Neutrophil (primary cell): ENCODE measurements at regions not wholly inside any gene's neighbourhood (a gene's known extent, or its start where the extent isn't known, plus 50 kb on each side); places are given as distances from the start of the nearest gene placed in this dataset.

ENCODE experiments used
- H3K27ac ChIP-seq: fragments of 200-600 bp; sonication (generic); 2 replicates; pipeline ENCODE4 v1.5.1; 2016; ENCODE audit warnings: mild to moderate bottlenecking, moderate library complexity
- H3K27me3 ChIP-seq: fragments of 200-600 bp; sonication (generic); 2 replicates; pipeline ENCODE4 v1.6.0; 2016; ENCODE audit warnings: mild to moderate bottlenecking
- H3K36me3 ChIP-seq: fragments of 200-600 bp; sonication (generic); 2 replicates; pipeline ENCODE4 v1.5.1; 2017
- H3K4me1 ChIP-seq, 2 experiments: fragments of 200-600 bp in 1 of 2; sonication (generic) in 1 of 2; 1 replicate in 1 of 2; 2 replicates in 1 of 2; pipeline versions ENCODE4 v1.5.1 to v1.6.1; 2013 to 2016; ENCODE audit warnings: low read depth in 1 of 2, low read length in 1 of 2, mild to moderate bottlenecking in 1 of 2, moderate library complexity in 1 of 2; ENCODE audit not compliant: control insufficient read depth in 1 of 2, insufficient read depth in 1 of 2
- H3K4me3 ChIP-seq, 2 experiments: fragments of 200-600 bp in 1 of 2; sonication (generic) in 1 of 2; 1 replicate in 1 of 2; 2 replicates in 1 of 2; pipeline ENCODE4 v1.5.1; 2013 to 2016; ENCODE audit warnings: low read depth in 1 of 2, low read length in 1 of 2, mild to moderate bottlenecking in 1 of 2, moderate library complexity in 1 of 2
- H3K9me3 ChIP-seq: fragments of 200-600 bp; sonication (generic); 2 replicates; pipeline ENCODE4 v1.5.1; 2016
- TF ChIP-seq, protein P1 (sequence below): fragments of 200-600 bp; sonication (generic); IDR thresholded peaks from 2 replicates; pipeline ENCODE4 v1.5.1; 2016; ENCODE audit warnings: antibody characterized with exemption

DNA sequence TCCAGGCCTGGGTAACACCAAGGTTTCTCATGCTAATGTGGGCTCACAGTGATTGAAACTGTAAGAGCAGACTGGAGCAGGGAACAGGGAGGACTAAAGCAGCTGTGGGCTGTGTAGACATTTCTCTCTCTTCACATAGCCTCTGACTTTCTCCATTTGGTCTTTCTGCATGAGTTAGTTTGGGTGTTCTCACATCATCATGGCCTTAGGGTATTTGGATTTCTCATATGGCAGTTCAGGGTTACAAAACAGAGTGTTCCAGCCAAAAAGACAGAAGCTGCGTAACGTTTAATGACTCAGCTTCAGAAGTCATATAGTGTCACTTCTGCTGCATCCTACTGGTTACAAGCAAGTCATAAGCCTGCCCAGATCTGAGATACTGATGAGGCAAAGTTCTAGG is 52.0 kb upstream of the OSBPL8 start:
- TF ChIP-seq, protein P1, sequence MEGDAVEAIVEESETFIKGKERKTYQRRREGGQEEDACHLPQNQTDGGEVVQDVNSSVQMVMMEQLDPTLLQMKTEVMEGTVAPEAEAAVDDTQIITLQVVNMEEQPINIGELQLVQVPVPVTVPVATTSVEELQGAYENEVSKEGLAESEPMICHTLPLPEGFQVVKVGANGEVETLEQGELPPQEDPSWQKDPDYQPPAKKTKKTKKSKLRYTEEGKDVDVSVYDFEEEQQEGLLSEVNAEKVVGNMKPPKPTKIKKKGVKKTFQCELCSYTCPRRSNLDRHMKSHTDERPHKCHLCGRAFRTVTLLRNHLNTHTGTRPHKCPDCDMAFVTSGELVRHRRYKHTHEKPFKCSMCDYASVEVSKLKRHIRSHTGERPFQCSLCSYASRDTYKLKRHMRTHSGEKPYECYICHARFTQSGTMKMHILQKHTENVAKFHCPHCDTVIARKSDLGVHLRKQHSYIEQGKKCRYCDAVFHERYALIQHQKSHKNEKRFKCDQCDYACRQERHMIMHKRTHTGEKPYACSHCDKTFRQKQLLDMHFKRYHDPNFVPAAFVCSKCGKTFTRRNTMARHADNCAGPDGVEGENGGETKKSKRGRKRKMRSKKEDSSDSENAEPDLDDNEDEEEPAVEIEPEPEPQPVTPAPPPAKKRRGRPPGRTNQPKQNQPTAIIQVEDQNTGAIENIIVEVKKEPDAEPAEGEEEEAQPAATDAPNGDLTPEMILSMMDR = no peak
- Histone ChIP-seq H3K36me3 (no peaks in the 10 kb centered on the region), H3K27ac (no peak overlapping the region), H3K9me3 (no peaks in the 10 kb centered on the region), H3K4me3 (no peak overlapping the region), H3K27me3 (no peaks in the 10 kb centered on the region), H3K4me1 (peaks cover 4 to 7% of the 10 kb centered on the region in 2 experiments)

DNA sequence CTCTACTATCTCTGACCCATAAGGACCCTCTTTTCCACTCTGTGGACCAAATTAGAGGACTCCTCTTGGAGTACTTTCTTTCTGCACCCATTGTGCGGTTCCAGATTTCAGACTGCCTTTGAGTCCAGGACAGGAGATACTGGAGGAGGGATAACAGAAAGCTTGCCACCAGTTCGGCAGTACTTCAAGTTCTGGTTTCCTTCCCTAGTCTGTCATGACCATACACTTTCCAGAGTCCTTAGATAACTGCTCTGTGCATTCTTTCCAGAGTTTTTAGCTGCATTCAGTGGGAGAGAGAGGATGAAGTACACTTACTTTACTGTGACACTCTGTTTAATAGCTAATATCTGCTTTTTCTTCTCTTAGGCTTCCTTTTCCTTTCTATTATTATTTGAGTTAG is 54.8 kb upstream of the OSBPL8 start:
- H3K4me1 ChIP-seq = peaks cover 4 to 7% of the 10 kb centered on the region in 2 experiments
- TF ChIP-seq, protein P1 = no peak

DNA sequence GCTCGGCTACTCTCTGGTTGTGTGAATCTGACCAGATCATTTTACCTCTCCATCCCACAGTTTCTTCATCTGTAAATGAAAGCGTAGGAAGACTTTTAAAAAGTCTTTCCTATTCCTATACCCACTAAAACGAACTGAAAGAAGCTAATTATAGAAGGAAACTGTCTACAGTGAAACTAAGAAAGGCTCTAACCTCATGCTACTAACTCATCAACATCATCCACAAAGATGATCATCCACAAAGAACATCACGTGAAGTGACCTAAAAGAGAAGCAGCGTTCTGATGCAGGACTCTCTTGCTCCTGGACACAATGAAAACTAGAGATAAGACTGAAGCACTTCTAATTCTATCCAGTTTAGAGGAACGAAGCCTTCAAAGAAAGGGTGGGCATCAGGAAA is 58.5 kb upstream of the OSBPL8 start:
- no peaks in the 10 kb centered on the region for H3K27me3 ChIP-seq
- no peak overlapping the region for H3K4me3 ChIP-seq
- no peaks in the 10 kb centered on the region for H3K9me3 ChIP-seq
- no peaks in the 10 kb centered on the region for H3K36me3 ChIP-seq
- H3K27ac ChIP-seq = no peak overlapping the region
- TF ChIP-seq, protein P1 = no peak
- H3K4me1 ChIP-seq = peaks cover 0 to 12% of the 10 kb centered on the region in 2 experiments

More for the DNA sequence above, 54.8 kb upstream of the OSBPL8 start:
- no peak overlapping the region for H3K27ac ChIP-seq
- H3K9me3 ChIP-seq = no peaks in the 10 kb centered on the region
- no peak overlapping the region for H3K4me3 ChIP-seq
- H3K27me3 ChIP-seq = no peaks in the 10 kb centered on the region
- H3K36me3 ChIP-seq = no peaks in the 10 kb centered on the region

DNA sequence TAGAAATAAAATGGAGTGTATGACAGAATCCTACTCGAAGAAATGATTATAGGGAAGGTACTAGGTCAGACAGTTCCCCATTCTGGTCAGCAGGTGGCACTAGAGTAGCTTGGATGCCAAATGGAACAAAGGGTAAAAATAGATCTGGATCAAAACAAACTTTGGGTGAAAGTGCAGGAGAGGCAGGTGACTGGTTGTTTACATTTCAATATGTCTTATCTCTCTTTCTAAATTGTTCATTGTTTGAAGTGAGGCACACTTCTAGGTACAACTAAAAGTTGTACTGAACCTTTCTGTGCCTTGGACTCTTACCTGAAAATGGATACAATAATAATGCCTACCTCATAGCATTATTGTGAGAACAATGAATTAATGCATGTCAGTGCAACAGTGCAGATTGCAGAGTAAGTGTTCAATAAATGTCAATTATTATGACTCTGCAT is 62.0 kb upstream of the OSBPL8 start:
- peaks cover 5 to 23% of the 10 kb centered on the region in 2 experiments for H3K4me1 ChIP-seq
- no peaks in the 10 kb centered on the region for H3K27me3 ChIP-seq
- no peak overlapping the region for H3K4me3 ChIP-seq
- no peak overlapping the region for H3K27ac ChIP-seq
- TF ChIP-seq, protein P1 = peak; percentile 96
- no peaks in the 10 kb centered on the region for H3K9me3 ChIP-seq
- no peaks in the 10 kb centered on the region for H3K36me3 ChIP-seq

DNA sequence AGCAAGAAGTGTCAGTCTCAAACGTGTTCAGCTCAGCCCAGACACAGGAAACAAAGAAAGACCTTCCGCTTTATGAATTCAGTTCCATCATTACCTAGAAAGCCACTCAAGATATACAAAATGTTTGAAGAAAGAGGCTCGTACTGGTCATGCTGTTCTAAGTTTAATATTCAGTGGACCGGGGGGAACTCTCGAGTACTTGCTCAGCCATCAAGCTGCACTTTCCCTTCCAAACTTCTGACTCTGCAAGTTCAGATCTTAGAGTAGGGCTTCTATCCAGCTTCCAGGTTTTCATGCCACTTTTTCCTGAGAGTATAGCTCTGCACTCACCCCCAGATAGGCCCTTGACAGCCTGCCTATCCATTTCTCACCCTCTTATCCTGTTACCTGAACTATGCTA is 62.8 kb upstream of the OSBPL8 start:
- Histone ChIP-seq H3K27me3 (no peaks in the 10 kb centered on the region), H3K36me3 (no peaks in the 10 kb centered on the region), H3K4me1 (peaks cover 5 to 25% of the 10 kb centered on the region in 2 experiments), H3K27ac (no peak overlapping the region), H3K4me3 (no peak overlapping the region), H3K9me3 (no peaks in the 10 kb centered on the region)
- TF ChIP-seq, protein P1 = no peak

DNA sequence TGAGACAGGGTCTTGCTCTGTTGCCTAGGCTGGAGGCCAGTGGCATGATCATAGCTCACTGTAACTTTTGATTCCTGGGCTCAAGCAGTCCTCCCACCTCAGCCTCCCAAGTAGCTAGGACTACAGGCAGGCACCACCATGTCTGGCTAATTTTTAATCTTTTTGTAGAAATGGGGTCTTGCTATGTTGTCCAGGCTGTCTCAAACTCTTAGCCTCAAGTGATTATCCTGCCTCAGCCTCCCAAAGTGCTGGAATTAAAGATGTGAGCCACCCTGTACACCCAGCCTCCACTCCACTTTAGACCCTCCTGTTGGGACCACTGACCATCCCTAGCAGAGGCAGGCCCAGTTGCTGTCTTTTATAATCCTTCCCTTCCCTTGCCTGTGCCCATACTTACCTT is 63.3 kb upstream of the OSBPL8 start:
- TF ChIP-seq, protein P1 = no peak
- no peak overlapping the region for H3K27ac ChIP-seq
- H3K27me3 ChIP-seq = no peaks in the 10 kb centered on the region
- peaks cover 5 to 25% of the 10 kb centered on the region in 2 experiments for H3K4me1 ChIP-seq
- H3K4me3 ChIP-seq = no peak overlapping the region
- H3K9me3 ChIP-seq = no peaks in the 10 kb centered on the region
- no peaks in the 10 kb centered on the region for H3K36me3 ChIP-seq
